IPS-20b (cell line): ENCODE measurements at regions not wholly inside any gene's neighbourhood (a gene's known extent, or its start where the extent isn't known, plus 50 kb on each side); places are given as distances from the start of the nearest gene placed in this dataset.

Source experiments
- H3K27ac ChIP-seq: one replicate; pipeline ENCODE4 v1.5.1; 2013; ENCODE audit warnings: low read length
- H3K27me3 ChIP-seq: 2 replicates; pipeline ENCODE4 v1.6.1; 2013; ENCODE audit warnings: mild to moderate bottlenecking, low read length, inconsistent platforms; ENCODE audit not compliant: insufficient read depth
- H3K36me3 ChIP-seq: 2 replicates; pipeline ENCODE4 v1.6.1; 2013; ENCODE audit warnings: low read depth, mild to moderate bottlenecking, inconsistent platforms, low read length, moderate library complexity; ENCODE audit not compliant: insufficient read depth
- H3K4me1 ChIP-seq: 2 replicates; pipeline ENCODE4 v1.6.1; 2013; ENCODE audit warnings: mild to moderate bottlenecking, control low read depth, inconsistent platforms, low read length, moderate library complexity; ENCODE audit not compliant: insufficient read depth
- H3K4me3 ChIP-seq: 2 replicates; pipeline ENCODE4 v1.5.1; 2013; ENCODE audit warnings: mild to moderate bottlenecking, low read length, inconsistent platforms
- H3K9ac ChIP-seq: 2 replicates; pipeline ENCODE4 v1.6.1; 2013; ENCODE audit warnings: low read depth, mild to moderate bottlenecking, inconsistent platforms, low read length, moderate library complexity
- H3K9me3 ChIP-seq: 2 replicates; pipeline ENCODE4 v1.6.1; 2013; ENCODE audit warnings: mild to moderate bottlenecking, low read depth, low read length, inconsistent platforms; ENCODE audit not compliant: insufficient read depth

GRCh38 chr2:144256996-144257707 lies 262.8 kb downstream of the ZEB2 start:
- no peak overlapping the region for H3K27ac ChIP-seq
- H3K4me3 ChIP-seq = no peak overlapping the region
- no peak overlapping the region for H3K9ac ChIP-seq
- no peaks in the 10 kb centered on the region for H3K27me3 ChIP-seq
- H3K36me3 ChIP-seq = 0 out of 2 replicates have a peak, but pooled peaks cover 6% of the 10 kb centered on the region
- peaks cover 12% of the 10 kb centered on the region; the same call in 1 of the 2 replicates for H3K4me1 ChIP-seq
- peaks cover 50% of the 10 kb centered on the region for H3K9me3 ChIP-seq

- Histone ChIP-seq H3K9me3 (peaks cover 50% of the 10 kb centered on the region), H3K27ac (no peak overlapping the region), H3K36me3 (0 out of 2 replicates have a peak, but pooled peaks cover 6% of the 10 kb centered on the region), H3K27me3 (no peaks in the 10 kb centered on the region), H3K4me1 (peaks cover 1% of the 10 kb centered on the region; the same call in 1 of the 2 replicates), H3K4me3 (no peak overlapping the region), H3K9ac (no peak overlapping the region)
Observed at GRCh38 chr2:144254342-144255235, 265.3 kb downstream of the ZEB2 start.

DNA sequence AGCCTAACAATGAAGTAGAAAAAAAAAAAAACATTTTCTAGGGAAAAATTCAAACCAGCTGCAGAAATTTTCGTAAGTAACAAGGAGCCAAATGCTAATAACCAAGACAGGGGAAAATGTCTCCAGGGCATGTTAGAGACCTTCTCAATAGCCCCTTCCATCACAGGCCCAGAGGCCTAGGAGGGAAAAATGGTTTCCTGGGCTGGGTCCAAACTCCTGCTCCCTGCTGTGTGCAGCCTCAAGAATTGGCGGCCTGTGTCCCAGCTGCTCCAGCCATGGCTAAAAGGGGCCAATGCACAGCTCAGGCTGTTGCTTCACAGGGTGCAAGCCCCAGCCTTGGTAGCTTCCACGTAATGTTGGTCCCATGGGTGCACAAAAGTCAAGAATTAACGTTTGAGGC lies 266.2 kb downstream of the ZEB2 start:
- H3K4me1 ChIP-seq = no peaks in the 10 kb centered on the region
- H3K27ac ChIP-seq = no peak overlapping the region
- no peaks in the 10 kb centered on the region for H3K27me3 ChIP-seq
- H3K4me3 ChIP-seq = no peak overlapping the region
- H3K9me3 ChIP-seq = peaks cover 47% of the 10 kb centered on the region
- H3K36me3 ChIP-seq = 0 out of 2 replicates have a peak, but pooled peaks cover 6% of the 10 kb centered on the region
- H3K9ac ChIP-seq = no peak overlapping the region

DNA sequence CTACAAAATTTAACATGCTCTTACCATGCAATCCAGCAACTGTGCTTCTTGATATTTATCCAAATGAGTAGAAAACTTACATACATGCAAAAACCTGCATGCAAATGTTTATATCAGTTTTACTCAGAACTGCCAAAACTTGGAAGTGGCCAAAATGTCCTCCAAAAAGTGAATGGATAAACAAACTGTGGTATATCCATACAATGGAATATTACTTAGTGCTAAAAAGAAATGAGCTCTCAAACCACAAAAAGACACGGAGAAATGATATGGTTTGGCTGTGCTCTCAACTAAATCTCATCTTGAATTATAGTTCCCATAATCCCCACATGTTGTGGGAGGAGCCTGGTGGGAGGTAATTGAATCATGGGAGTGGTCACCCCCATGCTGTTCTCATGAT lies 267.2 kb downstream of the ZEB2 start:
- no peak overlapping the region; the same call in 1 of the 2 replicates for H3K4me3 ChIP-seq
- 0 out of 2 replicates have a peak, but pooled peaks cover 6% of the 10 kb centered on the region for H3K36me3 ChIP-seq
- H3K27me3 ChIP-seq = no peaks in the 10 kb centered on the region
- H3K27ac ChIP-seq = no peak overlapping the region
- H3K4me1 ChIP-seq = no peaks in the 10 kb centered on the region
- H3K9me3 ChIP-seq = peaks cover 39% of the 10 kb centered on the region
- H3K9ac ChIP-seq = no peak overlapping the region

- Histone ChIP-seq H3K27ac (no peak overlapping the region), H3K4me1 (no peaks in the 10 kb centered on the region), H3K27me3 (no peaks in the 10 kb centered on the region), H3K36me3 (no peaks in the 10 kb centered on the region), H3K4me3 (no peak overlapping the region), H3K9ac (no peak overlapping the region), H3K9me3 (peaks cover 19% of the 10 kb centered on the region)
Observed at GRCh38 chr2:144249035-144249637, 270.8 kb downstream of the ZEB2 start.

DNA sequence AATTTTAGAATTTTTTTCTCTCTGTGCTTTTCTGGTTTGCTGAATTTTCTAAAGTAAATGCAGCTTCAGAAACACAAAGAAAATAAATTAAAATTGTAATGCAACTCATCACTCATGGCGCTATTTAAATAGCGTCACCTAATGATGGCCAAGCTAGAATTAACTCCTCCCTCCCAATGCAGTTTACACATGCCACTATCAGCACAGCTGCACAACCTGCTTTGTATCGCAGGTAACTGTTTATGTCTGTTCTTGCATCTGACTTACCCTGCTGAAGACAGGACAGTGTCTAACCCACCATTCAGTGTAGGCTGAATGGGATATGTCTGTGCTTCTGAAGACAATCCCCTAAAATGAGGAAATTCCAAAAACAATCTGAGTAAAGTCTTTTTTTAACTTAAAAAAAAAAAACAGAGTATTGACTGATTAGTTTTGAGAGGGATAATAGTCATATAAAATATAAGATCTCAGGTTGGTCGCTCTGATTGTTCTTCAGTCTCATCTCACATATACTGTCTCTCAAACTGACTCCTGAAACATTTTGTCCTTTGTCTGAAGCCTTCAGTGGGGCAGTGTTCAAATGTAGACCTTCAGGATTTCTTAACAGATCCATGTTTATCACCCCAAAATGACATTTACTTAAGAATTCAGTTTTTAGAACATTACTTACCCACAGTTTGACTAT lies 271.4 kb downstream of the ZEB2 start:
- no peaks in the 10 kb centered on the region for H3K27me3 ChIP-seq
- no peak overlapping the region for H3K4me3 ChIP-seq
- H3K36me3 ChIP-seq = no peaks in the 10 kb centered on the region
- H3K9me3 ChIP-seq = peaks cover 13% of the 10 kb centered on the region
- no peaks in the 10 kb centered on the region for H3K4me1 ChIP-seq
- H3K9ac ChIP-seq = no peak overlapping the region
- no peak overlapping the region for H3K27ac ChIP-seq

GRCh38 chr2:144244938-144245337 lies 275.0 kb downstream of the ZEB2 start:
- Histone ChIP-seq H3K4me3 (no peak overlapping the region), H3K9me3 (no peaks in the 10 kb centered on the region), H3K9ac (no peak overlapping the region), H3K36me3 (no peaks in the 10 kb centered on the region), H3K4me1 (peaks cover 23% of the 10 kb centered on the region), H3K27ac (no peak overlapping the region), H3K27me3 (no peaks in the 10 kb centered on the region)

DNA sequence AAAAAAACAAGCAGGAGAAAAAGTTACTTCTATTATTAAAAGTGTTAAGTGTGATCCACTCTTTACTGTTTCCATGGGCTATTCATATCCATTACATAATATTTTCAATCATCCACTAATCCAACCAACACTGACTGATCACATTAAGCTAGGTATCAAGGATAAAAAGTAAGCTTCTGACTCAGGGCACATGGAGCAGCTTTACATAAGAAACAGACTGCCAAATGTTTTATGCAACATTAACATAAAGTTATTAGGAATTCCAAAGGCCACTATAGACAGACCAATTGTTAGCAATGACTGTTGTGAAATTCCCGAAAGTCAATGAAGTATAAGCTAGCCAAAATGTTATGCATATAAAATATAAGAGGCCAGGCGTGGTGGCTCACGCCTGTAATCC lies 277.6 kb downstream of the ZEB2 start:
- Histone ChIP-seq H3K27me3 (no peaks in the 10 kb centered on the region), H3K36me3 (no peaks in the 10 kb centered on the region), H3K4me3 (no peak overlapping the region), H3K9me3 (no peaks in the 10 kb centered on the region), H3K9ac (no peak overlapping the region), H3K4me1 (peaks cover 35% of the 10 kb centered on the region), H3K27ac (no peak overlapping the region)

GRCh38 chr2:144241801-144242200 lies 278.1 kb downstream of the ZEB2 start:
- Histone ChIP-seq H3K4me1 (peaks cover 35% of the 10 kb centered on the region), H3K27me3 (no peaks in the 10 kb centered on the region), H3K4me3 (no peak overlapping the region), H3K9me3 (no peaks in the 10 kb centered on the region), H3K9ac (no peak overlapping the region), H3K36me3 (no peaks in the 10 kb centered on the region), H3K27ac (no peak overlapping the region)

DNA sequence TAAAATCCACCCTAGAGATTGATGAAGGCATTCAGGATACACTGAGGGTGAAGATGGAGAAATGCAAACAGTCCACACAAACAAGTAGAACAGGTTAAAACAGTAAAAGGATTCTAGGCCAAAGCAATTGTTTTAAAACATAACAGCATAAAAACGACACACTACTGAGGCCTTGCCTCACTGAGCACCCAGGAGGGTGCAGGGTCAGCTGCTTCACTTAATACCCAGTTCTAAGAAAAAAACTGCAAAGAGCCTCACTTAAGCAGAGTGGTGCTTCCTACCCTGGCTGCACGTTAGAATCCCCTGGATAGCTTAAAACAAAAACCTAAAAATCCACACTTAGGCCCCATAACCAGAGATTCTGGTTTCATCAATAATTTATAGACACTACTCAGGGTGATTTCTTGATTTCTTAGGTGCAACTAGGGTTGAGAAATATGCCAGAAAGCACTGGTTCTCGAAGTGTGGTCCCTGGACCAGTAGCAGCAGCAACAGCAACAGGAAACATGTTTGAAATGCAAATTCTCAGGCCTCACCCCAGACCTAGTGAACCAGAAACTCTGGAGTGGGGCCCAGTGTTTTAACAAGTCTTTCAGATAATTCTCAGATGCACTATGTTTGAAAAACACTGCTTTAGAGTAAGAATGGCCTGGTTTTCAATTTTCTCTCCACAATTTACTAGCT lies 279.1 kb downstream of the ZEB2 start:
- Histone ChIP-seq H3K36me3 (no peaks in the 10 kb centered on the region), H3K27me3 (no peaks in the 10 kb centered on the region), H3K4me1 (peaks cover 35% of the 10 kb centered on the region), H3K9ac (peak overlapping the region; percentile 13; the same call in 1 of the 2 replicates), H3K4me3 (peak overlapping the region; percentile 6; the same call in 1 of the 2 replicates), H3K9me3 (no peaks in the 10 kb centered on the region), H3K27ac (no peak overlapping the region)

DNA sequence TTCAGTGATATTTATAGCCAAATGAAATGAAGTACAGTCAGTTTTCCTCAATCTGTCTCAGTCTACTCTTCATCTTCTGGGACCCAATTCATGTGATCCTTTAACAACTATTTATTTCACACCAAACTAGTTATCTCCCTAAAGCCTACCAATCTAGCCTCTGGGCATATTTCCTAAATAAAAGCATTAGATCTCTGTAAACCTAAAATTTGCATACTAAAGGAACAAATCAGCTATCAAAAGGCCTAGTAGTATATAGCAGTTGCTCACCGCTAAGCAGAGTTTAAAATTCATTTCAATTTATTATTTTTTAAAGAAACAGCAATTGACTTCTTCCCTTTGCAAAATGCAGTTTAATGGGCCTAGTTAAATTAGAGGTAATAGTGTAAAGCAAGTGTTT lies 280.2 kb downstream of the ZEB2 start:
- Histone ChIP-seq H3K27me3 (no peaks in the 10 kb centered on the region), H3K9me3 (no peaks in the 10 kb centered on the region), H3K36me3 (no peaks in the 10 kb centered on the region), H3K4me1 (peaks cover 39% of the 10 kb centered on the region), H3K9ac (no peak overlapping the region), H3K4me3 (no peak overlapping the region), H3K27ac (no peak overlapping the region)
